Keratinocyte (primary cell): ENCODE measurements at regions not wholly inside any gene's neighbourhood (a gene's known extent, or its start where the extent isn't known, plus 50 kb on each side); places are given as distances from the start of the nearest gene placed in this dataset.

Experiments
- EZH2 ChIP-seq: IDR thresholded peaks from one replicate; pipeline ENCODE4 v1.6.1; 2012; ENCODE audit warnings: inconsistent platforms, mild to moderate bottlenecking, low read length, moderate library complexity
- TF ChIP-seq, protein P1 (sequence below), 3 experiments: IDR thresholded peaks in 1 of 3; conservative IDR thresholded peaks in 1 of 3; optimal IDR thresholded peaks in 1 of 3; 2 replicates in 2 of 3; 3 replicates in 1 of 3; pipeline versions ENCODE3 to v1.5.1; 2011; ENCODE audit warnings: low read length in 3 of 3, mild to moderate bottlenecking in 3 of 3, moderate library complexity in 2 of 3, control low read depth in 1 of 3, inconsistent platforms in 1 of 3; ENCODE audit not compliant: insufficient read depth in 2 of 3; ENCODE audit errors: extremely low read depth in 1 of 3

DNA sequence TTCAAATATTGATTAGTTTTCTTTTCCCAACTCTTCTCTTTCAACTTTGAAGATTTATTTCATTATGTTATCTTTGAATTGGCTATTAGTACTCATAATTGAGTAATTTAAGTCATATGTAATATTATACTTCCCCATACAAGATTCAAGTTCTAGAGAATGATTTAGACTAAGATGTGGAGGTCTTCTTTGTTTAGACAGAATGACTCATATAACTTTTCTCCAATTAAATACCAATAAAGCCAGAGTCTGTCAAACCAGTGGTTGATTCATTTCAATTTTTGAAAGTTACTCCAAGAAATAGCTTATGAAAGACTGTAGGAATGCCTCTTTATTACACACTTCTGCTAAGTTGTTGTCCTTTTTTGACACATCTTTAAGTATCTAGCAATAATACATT is 115.8 kb upstream of the SLC35F3 start:
- TF ChIP-seq, protein P1, sequence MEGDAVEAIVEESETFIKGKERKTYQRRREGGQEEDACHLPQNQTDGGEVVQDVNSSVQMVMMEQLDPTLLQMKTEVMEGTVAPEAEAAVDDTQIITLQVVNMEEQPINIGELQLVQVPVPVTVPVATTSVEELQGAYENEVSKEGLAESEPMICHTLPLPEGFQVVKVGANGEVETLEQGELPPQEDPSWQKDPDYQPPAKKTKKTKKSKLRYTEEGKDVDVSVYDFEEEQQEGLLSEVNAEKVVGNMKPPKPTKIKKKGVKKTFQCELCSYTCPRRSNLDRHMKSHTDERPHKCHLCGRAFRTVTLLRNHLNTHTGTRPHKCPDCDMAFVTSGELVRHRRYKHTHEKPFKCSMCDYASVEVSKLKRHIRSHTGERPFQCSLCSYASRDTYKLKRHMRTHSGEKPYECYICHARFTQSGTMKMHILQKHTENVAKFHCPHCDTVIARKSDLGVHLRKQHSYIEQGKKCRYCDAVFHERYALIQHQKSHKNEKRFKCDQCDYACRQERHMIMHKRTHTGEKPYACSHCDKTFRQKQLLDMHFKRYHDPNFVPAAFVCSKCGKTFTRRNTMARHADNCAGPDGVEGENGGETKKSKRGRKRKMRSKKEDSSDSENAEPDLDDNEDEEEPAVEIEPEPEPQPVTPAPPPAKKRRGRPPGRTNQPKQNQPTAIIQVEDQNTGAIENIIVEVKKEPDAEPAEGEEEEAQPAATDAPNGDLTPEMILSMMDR (optimal IDR thresholded peaks at IDR 0.05 in 1 of 3, IDR thresholded peaks at IDR 0.05 in 1 of 3, conservative IDR thresholded peaks at IDR 0.05 in 1 of 3; ENCODE audit: extremely low read depth in 1 of 3, insufficient read depth in 2 of 3, low read length in 3 of 3) = no peak
- TF ChIP-seq EZH2 = no peak
